ENCODE measurements at regions not wholly inside any gene's neighbourhood (a gene's known extent, or its start where the extent isn't known, plus 50 kb on each side); places are given as distances from the start of the nearest gene placed in this dataset.

GRCh38 chr13:86945584-86945983 lies 725.6 kb upstream of the SLITRK5 start:
- TF ChIP-seq, protein P1, sequence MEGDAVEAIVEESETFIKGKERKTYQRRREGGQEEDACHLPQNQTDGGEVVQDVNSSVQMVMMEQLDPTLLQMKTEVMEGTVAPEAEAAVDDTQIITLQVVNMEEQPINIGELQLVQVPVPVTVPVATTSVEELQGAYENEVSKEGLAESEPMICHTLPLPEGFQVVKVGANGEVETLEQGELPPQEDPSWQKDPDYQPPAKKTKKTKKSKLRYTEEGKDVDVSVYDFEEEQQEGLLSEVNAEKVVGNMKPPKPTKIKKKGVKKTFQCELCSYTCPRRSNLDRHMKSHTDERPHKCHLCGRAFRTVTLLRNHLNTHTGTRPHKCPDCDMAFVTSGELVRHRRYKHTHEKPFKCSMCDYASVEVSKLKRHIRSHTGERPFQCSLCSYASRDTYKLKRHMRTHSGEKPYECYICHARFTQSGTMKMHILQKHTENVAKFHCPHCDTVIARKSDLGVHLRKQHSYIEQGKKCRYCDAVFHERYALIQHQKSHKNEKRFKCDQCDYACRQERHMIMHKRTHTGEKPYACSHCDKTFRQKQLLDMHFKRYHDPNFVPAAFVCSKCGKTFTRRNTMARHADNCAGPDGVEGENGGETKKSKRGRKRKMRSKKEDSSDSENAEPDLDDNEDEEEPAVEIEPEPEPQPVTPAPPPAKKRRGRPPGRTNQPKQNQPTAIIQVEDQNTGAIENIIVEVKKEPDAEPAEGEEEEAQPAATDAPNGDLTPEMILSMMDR (IDR thresholded peaks at IDR 0.05): no peak
- no peak for TF ChIP-seq POLR2AphosphoS5 (IDR thresholded peaks at IDR 0.05)

All from transverse colon (tissue), 4 donors.